Parathyroid adenoma (tissue), 2 donors: ENCODE measurements at regions not wholly inside any gene's neighbourhood (a gene's known extent, or its start where the extent isn't known, plus 50 kb on each side); places are given as distances from the start of the nearest gene placed in this dataset.
"Not testable (repeated sequence)": the region's sequence is repeated elsewhere in the genome, so short reads cannot be mapped to it uniquely, and the experiment has no call there.

ENCODE experiments used
- H2AFZ ChIP-seq: fragments of 300-600 bp; sonication (generic); one replicate; pipeline ENCODE4 v1.7.0; 2017; ENCODE audit warnings: antibody characterized with exemption, mild to moderate bottlenecking
- H3K27ac ChIP-seq: fragments of 300-600 bp; sonication (generic); one replicate; pipeline ENCODE4 v1.7.0; 2017
- H3K27me3 ChIP-seq: fragments of 300-600 bp; sonication (generic); one replicate; pipeline ENCODE4 v1.7.0; 2017; ENCODE audit warnings: low read length; ENCODE audit not compliant: control insufficient read depth, insufficient read depth
- H3K36me3 ChIP-seq: fragments of 300-600 bp; sonication (generic); one replicate; pipeline ENCODE4 v1.7.0; 2017; ENCODE audit warnings: low read length; ENCODE audit not compliant: control insufficient read depth, insufficient read depth
- H3K4me1 ChIP-seq: fragments of 300-600 bp; sonication (generic); one replicate; pipeline ENCODE4 v1.7.0; 2017; ENCODE audit warnings: control low read depth
- H3K4me2 ChIP-seq: fragments of 300-600 bp; sonication (generic); one replicate; pipeline ENCODE4 v1.7.0; 2017; ENCODE audit warnings: low read length
- H3K4me3 ChIP-seq: fragments of 300-600 bp; sonication (generic); one replicate; pipeline ENCODE4 v1.7.0; 2017; ENCODE audit warnings: low read depth, low read length
- H3K79me2 ChIP-seq: fragments of 300-600 bp; sonication (generic); one replicate; pipeline ENCODE4 v1.7.0; 2017; ENCODE audit warnings: control low read depth
- H3K9ac ChIP-seq: fragments of 300-600 bp; sonication (generic); one replicate; pipeline ENCODE4 v1.7.0; 2017; ENCODE audit warnings: mild to moderate bottlenecking
- H3K9me3 ChIP-seq: fragments of 300-600 bp; sonication (generic); one replicate; pipeline ENCODE4 v1.7.0; 2017; ENCODE audit warnings: low read length; ENCODE audit not compliant: control insufficient read depth
- CTCF ChIP-seq: fragments of 300-600 bp; sonication (generic); IDR thresholded peaks from one replicate; pipeline ENCODE4 v1.7.0; 2017; ENCODE audit warnings: antibody characterized with exemption, mild to moderate bottlenecking
- donor health status: primary hyperparathyroidism.

DNA sequence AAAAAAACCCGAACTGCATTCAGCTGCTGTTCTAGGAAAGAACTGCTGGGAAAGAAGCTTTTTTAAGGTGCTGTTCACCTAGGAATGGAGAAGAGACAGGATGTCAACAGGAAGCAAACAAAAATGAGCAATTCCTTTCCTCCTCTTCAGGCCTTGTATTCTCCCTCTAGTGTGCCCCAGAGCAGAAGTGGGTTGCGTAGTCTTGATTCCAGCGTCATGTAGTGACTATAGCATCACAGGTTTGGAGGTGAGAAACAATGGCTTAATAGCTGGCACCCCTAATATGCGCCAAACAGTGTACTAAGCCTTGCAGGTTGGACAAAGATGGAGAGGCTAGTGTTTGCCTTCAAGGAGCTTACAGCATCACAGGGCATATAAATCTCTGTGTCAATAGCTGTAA is 146.3 kb upstream of the LCORL start:
- H3K4me3 ChIP-seq: no peak overlapping the region
- no peaks in the 10 kb centered on the region for H3K4me1 ChIP-seq
- no peak for TF ChIP-seq CTCF
- H3K4me2 ChIP-seq: no peak overlapping the region
- H2AFZ ChIP-seq: no peak overlapping the region
- no peaks in the 10 kb centered on the region for H3K79me2 ChIP-seq
- no peak overlapping the region for H3K9ac ChIP-seq
- H3K9me3 ChIP-seq: no peaks in the 10 kb centered on the region
- no peaks in the 10 kb centered on the region for H3K36me3 ChIP-seq
- H3K27me3 ChIP-seq: no peaks in the 10 kb centered on the region
- no peak overlapping the region for H3K27ac ChIP-seq

DNA sequence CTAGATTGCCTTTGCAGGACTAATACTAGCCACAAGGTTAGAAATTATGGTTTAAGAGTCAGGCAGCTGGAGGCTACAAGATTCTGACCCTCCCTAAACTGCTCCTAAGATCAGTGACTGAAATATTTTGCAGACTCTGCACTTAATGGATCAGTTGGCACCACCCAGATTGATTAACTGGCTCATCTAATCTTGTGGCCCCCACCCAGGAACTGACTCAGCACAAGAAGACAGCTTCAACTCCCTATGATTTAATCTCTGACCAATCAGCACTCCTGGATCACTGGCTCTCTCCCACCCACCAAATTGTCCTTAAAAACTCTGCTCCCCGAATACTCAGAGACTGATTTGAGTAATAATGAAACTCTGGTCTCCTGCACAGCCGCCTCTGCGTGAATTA is 145.4 kb upstream of the LCORL start:
- Histone ChIP-seq H3K79me2 (no peaks in the 10 kb centered on the region), H3K27ac (no peak overlapping the region), H3K27me3 (no peaks in the 10 kb centered on the region), H3K9me3 (no peaks in the 10 kb centered on the region), H3K9ac (no peak overlapping the region), H3K4me2 (no peak overlapping the region), H3K36me3 (no peaks in the 10 kb centered on the region), H2AFZ (no peak overlapping the region), H3K4me3 (no peak overlapping the region), H3K4me1 (no peaks in the 10 kb centered on the region)
- no peak for TF ChIP-seq CTCF

DNA sequence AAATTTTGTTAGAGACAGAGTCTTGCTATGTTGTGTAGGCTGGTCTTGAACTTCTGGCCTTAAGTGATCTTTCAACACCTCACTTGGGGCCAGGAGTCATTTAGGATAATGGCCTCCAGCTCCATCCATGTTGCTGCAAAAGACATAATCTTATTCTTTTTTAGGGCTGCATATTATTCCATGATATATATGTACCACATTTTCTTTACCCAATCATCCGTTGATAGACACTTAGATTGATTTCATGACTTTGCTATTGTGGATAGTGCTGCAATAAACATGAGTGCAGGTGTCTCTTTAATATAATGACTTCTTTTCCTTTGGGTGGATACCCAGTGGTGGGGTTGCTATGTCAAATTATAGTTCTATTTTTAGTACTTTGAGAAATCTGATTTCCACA is 140.9 kb upstream of the LCORL start:
- Histone ChIP-seq H3K27ac (no peak overlapping the region), H3K4me2 (no peak overlapping the region), H3K27me3 (no peaks in the 10 kb centered on the region), H2AFZ (no peak overlapping the region), H3K4me3 (no peak overlapping the region), H3K79me2 (no peaks in the 10 kb centered on the region), H3K9me3 (no peaks in the 10 kb centered on the region), H3K9ac (no peak overlapping the region), H3K36me3 (no peaks in the 10 kb centered on the region), H3K4me1 (no peaks in the 10 kb centered on the region)
- no peak for TF ChIP-seq CTCF

- H3K79me2 ChIP-seq, H3K27ac ChIP-seq, H2AFZ ChIP-seq, H3K9me3 ChIP-seq, H3K4me1 ChIP-seq, H3K4me3 ChIP-seq, H3K36me3 ChIP-seq, H3K27me3 ChIP-seq, H3K4me2 ChIP-seq, H3K9ac ChIP-seq: not testable (repeated sequence)
These were observed 137.8 kb upstream of the LCORL start for GRCh38 chr4:18159117-18159912.

- Histone ChIP-seq H3K9me3 (no peaks in the 10 kb centered on the region), H2AFZ (no peak overlapping the region), H3K79me2 (no peaks in the 10 kb centered on the region), H3K27me3 (no peaks in the 10 kb centered on the region), H3K27ac (no peak overlapping the region), H3K4me3 (no peak overlapping the region), H3K4me2 (no peak overlapping the region), H3K36me3 (no peaks in the 10 kb centered on the region), H3K4me1 (no peaks in the 10 kb centered on the region), H3K9ac (no peak overlapping the region)
- no peak for TF ChIP-seq CTCF
These were observed 133.8 kb upstream of the LCORL start for GRCh38 chr4:18155067-18156041.
